ENCODE measurements at regions not wholly inside any gene's neighbourhood (a gene's known extent, or its start where the extent isn't known, plus 50 kb on each side); places are given as distances from the start of the nearest gene placed in this dataset.
"Not testable (repeated sequence)": the region's sequence is repeated elsewhere in the genome, so short reads cannot be mapped to it uniquely, and the experiment has no call there.

GRCh38 chr4:121616449-121616848, 80.3 kb downstream of the ANXA5 start:
- TF ChIP-seq, protein P1, sequence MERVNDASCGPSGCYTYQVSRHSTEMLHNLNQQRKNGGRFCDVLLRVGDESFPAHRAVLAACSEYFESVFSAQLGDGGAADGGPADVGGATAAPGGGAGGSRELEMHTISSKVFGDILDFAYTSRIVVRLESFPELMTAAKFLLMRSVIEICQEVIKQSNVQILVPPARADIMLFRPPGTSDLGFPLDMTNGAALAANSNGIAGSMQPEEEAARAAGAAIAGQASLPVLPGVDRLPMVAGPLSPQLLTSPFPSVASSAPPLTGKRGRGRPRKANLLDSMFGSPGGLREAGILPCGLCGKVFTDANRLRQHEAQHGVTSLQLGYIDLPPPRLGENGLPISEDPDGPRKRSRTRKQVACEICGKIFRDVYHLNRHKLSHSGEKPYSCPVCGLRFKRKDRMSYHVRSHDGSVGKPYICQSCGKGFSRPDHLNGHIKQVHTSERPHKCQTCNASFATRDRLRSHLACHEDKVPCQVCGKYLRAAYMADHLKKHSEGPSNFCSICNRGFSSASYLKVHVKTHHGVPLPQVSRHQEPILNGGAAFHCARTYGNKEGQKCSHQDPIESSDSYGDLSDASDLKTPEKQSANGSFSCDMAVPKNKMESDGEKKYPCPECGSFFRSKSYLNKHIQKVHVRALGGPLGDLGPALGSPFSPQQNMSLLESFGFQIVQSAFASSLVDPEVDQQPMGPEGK (CRISPR knock-in tag; IDR thresholded peaks at IDR 0.05; ENCODE audit: borderline replicate concordance), result not testable (repeated sequence)
- TF ChIP-seq ZBTB17 (CRISPR knock-in tag; IDR thresholded peaks at IDR 0.05); EGR1 (conservative IDR thresholded peaks at IDR 0.05); CHD1 (IDR thresholded peaks at IDR 0.05; ENCODE audit: low read length); PCBP2 (IDR thresholded peaks at IDR 0.05; ENCODE audit: low read depth, low read length, poor library complexity, severe bottlenecking); CTCF (IDR thresholded peaks at IDR 0.05 in 2 of 3, conservative IDR thresholded peaks at IDR 0.05 in 1 of 3; ENCODE audit: insufficient read depth in 2 of 3, low read depth in 1 of 3, low read length in 3 of 3); EZH2 (IDR thresholded peaks at IDR 0.05; ENCODE audit: borderline replicate concordance, low read depth, low read length): not testable (repeated sequence)
- TF ChIP-seq, protein P2, sequence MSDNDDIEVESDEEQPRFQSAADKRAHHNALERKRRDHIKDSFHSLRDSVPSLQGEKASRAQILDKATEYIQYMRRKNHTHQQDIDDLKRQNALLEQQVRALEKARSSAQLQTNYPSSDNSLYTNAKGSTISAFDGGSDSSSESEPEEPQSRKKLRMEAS (CRISPR knock-in tag; IDR thresholded peaks at IDR 0.05), result not testable (repeated sequence)

Data from K562 (cell line).